GM12873 (cell line): ENCODE measurements at regions not wholly inside any gene's neighbourhood (a gene's known extent, or its start where the extent isn't known, plus 50 kb on each side); places are given as distances from the start of the nearest gene placed in this dataset.

Source experiments
- TF ChIP-seq, protein P1 (sequence below): IDR thresholded peaks from 2 replicates; pipeline ENCODE4 v1.5.1; 2012; ENCODE audit warnings: low read depth, mild to moderate bottlenecking, moderate library complexity, low read length, control low read depth; ENCODE audit not compliant: insufficient read depth; ENCODE audit errors: missing control alignments

DNA sequence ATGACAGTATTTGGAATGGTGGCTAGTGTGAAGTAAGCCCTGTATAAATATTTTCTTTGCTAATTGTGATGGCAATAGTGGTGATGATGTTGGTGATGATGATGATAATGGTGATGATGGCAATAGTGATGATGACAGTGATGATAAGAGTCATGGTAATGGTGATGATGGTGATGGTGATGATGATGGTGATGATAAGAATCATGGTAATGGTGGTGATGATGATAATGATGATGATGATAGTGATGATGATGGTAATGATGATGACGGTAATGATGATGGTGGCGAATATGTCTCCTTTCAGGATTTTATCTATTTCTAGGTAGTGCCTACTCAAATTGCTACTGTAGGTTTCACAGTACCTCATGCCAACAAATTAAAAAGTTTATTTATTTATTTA, 205.4 kb downstream of the GALR1 start:
- TF ChIP-seq, protein P1, sequence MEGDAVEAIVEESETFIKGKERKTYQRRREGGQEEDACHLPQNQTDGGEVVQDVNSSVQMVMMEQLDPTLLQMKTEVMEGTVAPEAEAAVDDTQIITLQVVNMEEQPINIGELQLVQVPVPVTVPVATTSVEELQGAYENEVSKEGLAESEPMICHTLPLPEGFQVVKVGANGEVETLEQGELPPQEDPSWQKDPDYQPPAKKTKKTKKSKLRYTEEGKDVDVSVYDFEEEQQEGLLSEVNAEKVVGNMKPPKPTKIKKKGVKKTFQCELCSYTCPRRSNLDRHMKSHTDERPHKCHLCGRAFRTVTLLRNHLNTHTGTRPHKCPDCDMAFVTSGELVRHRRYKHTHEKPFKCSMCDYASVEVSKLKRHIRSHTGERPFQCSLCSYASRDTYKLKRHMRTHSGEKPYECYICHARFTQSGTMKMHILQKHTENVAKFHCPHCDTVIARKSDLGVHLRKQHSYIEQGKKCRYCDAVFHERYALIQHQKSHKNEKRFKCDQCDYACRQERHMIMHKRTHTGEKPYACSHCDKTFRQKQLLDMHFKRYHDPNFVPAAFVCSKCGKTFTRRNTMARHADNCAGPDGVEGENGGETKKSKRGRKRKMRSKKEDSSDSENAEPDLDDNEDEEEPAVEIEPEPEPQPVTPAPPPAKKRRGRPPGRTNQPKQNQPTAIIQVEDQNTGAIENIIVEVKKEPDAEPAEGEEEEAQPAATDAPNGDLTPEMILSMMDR = no peak

DNA sequence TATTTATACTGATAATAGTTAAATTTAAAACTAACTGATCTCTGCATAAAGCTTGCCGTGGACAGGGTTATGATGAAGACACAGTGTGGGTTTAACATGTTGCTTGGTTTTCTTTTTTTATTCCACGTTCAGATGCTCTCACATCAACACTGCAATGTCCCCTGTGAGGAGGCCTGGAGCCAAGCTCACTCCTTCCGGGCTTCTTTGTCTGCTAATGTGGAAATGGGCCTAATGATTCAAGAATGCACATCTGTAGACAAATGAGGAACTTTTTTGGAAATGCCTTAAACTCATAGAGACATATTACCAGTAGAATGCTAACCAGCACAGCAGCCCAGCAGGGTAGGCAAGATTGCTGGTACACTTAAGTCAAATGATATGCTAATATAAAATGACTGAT, 208.0 kb downstream of the GALR1 start:
- TF ChIP-seq, protein P1 = no peak

DNA sequence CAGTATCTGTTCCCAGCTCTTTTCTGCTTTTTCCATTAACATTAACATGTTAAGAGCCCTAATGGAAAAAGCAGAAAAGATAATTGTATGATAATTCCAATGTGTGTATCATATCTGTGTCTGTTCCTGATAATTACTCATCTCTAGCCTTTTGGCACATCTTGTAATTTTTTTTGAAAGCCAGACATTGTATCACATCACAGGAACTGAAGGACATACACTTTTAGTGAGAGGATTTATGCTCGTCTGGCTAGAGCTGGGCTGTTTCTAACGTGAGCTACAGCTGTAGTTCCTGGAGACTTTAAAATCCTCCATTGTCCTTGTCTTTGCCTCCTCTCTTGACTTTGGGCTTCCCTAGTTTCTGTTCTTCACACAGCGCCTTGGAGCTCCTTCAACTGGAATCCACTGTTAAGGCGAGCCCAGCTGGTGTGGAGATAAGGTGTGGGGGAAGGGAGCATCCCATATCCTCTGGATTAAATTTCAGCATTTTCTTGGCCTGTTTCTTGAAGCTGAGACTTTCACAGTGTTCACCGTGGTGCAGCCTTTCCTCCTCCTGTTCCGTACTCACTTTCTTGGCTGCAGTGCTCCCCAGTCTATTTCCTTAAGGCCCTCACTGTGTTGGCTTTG, 211.5 kb downstream of the GALR1 start:
- TF ChIP-seq, protein P1 = no peak

DNA sequence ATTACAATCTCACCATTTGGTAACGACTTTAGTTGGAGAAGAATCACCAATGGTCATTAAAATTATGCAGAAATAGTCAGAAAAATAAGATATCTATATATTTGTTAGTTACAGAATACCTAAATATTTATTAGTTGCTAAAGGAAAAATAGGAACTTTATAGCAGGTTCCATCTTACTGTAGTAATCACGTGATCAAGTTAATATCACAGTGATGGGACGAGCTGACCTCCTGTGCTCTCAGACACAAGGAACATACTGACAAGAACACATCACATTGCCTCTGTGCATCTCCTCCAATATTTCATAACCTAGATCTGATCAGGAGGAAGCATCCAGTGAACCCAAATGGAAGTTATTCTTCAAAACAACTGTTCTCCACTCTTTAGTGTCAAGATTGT, 215.3 kb downstream of the GALR1 start:
- TF ChIP-seq, protein P1 = no peak

DNA sequence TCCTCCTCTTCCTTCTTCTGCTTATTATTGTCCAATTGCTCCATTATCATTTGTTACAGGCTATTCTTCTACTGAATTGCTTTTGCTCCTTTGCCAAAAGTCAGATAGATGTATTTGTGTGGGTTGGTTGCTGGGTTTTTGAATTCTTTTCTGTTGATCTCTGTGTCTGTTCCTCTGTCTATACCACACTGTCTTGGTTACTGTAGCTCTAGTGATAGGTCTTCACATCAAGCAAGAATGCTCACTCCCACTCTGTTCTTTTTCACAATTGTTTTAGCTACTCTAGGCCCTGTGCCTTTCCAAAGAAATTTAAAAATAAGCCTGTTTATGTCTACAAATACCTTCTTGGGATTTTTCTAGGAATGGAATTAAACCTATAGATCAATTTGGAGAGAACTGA, 217.2 kb downstream of the GALR1 start:
- TF ChIP-seq, protein P1 = no peak

DNA sequence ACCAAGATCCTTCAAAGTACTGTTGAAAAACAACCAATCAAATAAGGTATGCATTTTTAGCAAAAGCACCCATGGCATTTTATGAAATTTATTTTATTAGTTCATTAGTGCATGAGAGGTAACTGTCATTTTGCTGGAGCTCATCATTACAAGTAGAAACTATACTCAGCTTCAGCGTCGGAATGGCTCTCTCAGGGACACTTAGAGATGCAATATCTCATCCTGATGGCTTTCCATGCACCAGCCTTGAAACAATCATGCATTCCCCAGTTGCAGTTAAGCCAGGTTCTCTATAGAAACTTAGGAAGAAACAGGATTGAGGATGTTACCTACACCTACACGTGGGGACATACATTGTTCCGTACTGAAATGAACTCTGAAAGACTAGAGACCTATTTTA, 219.5 kb downstream of the GALR1 start:
- TF ChIP-seq, protein P1 = no peak

DNA sequence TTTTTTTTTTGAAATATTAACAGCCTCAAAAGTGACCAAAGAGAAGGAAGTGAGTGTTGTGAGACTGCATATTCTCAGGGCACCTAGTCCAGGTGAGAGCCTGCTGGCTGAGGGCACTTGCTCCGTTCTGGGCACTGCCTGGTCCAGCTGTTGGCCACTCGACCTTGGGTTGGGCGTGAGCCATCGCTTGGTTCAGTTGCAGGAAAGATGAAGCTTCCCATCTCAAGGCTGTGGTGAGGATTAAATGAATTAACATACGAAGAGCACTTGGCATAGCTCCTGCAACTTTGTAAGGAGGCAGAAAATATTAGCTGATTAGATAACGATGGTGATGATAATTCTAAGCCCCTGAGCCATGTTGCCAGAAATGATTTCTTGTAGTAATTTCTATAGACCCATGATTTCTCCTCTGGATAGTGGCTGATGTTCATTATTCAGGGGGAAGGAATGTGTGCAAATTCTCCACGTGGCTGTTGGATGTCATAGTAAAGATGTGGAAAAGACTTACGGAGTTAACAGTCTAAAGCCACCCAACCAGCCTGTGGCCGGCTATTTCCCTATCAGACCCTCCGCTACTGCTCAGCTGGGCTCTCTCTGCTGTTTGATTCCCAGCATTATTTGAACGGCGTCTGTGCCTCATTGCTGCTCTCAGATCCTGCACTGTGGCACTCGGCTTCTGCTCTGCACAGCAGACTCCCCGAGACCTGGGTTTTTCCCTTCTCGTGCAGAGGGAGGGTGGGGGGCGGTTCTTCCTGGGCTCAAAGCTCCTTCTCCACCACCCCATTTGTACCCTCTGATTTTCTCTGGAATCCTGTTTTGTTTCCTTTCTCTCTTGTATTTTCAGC, 221.1 kb downstream of the GALR1 start:
- TF ChIP-seq, protein P1 = no peak
